DMS 273 (cell line): ENCODE measurements at regions not wholly inside any gene's neighbourhood (a gene's known extent, or its start where the extent isn't known, plus 50 kb on each side); places are given as distances from the start of the nearest gene placed in this dataset.

Experiments used
- DNase-seq: peaks from one replicate; lab custom pipeline; 2025; ENCODE audit not compliant: unreplicated experiment; lab: John Stamatoyannopoulos, UW

- DNase-seq: no peak
Measured at GRCh38 chr12:92582893-92583292, 119.9 kb upstream of the PLEKHG7 start.

- peak; percentile 9 for DNase-seq
Measured at GRCh38 chr12:92582475-92582874, 120.3 kb upstream of the PLEKHG7 start.

- DNase-seq: no peak
Measured at GRCh38 chr12:92581604-92582003, 121.2 kb upstream of the PLEKHG7 start.

- no peak for DNase-seq
Measured at GRCh38 chr12:92574911-92575570, 127.7 kb upstream of the PLEKHG7 start.

GRCh38 chr12:92574051-92574783 lies 128.6 kb upstream of the PLEKHG7 start:
- peak; percentile 76 for DNase-seq

- no peak for DNase-seq
Measured at GRCh38 chr12:92573104-92573503, 129.7 kb upstream of the PLEKHG7 start.

GRCh38 chr12:92571844-92572543 lies 130.8 kb upstream of the PLEKHG7 start:
- no peak for DNase-seq

GRCh38 chr12:92571169-92571568 lies 131.6 kb upstream of the PLEKHG7 start:
- DNase-seq: no peak

GRCh38 chr12:92570056-92570753 lies 132.6 kb upstream of the PLEKHG7 start:
- DNase-seq: peak; percentile 84

- no peak for DNase-seq
Measured at GRCh38 chr12:92568691-92569090, 134.1 kb upstream of the PLEKHG7 start.

GRCh38 chr12:92566448-92567019 lies 136.3 kb upstream of the PLEKHG7 start:
- no peak for DNase-seq

GRCh38 chr12:92563819-92564218 lies 139.0 kb upstream of the PLEKHG7 start:
- no peak for DNase-seq

- DNase-seq: no peak
Measured at GRCh38 chr12:92562063-92562734, 140.6 kb upstream of the PLEKHG7 start.

GRCh38 chr12:92561543-92561899 lies 141.3 kb upstream of the PLEKHG7 start:
- DNase-seq: peak; percentile 55

- no peak for DNase-seq
Measured at GRCh38 chr12:92560713-92561542, 141.9 kb upstream of the PLEKHG7 start.

GRCh38 chr12:92558806-92559205 lies 144.0 kb upstream of the PLEKHG7 start:
- DNase-seq: no peak

GRCh38 chr12:92558215-92558773 lies 144.5 kb upstream of the PLEKHG7 start:
- no peak for DNase-seq

- no peak for DNase-seq
Measured at GRCh38 chr12:92557422-92557724, 145.4 kb upstream of the PLEKHG7 start.

- DNase-seq: no peak
Measured at GRCh38 chr12:92556637-92557421, 146.0 kb upstream of the PLEKHG7 start.
